GM18867 (cell line): ENCODE measurements at regions not wholly inside any gene's neighbourhood (a gene's known extent, or its start where the extent isn't known, plus 50 kb on each side); places are given as distances from the start of the nearest gene placed in this dataset.
"Not testable (repeated sequence)": the region's sequence is repeated elsewhere in the genome, so short reads cannot be mapped to it uniquely, and the experiment has no call there.

ENCODE experiments used
- ATAC-seq: cut with Tn5 transposase; IDR thresholded peaks from one replicate; pipeline ENCODE4 v1.9.1; 2021; ENCODE audit warnings: mild to moderate bottlenecking, moderate library complexity; ENCODE audit not compliant: unreplicated experiment

GRCh38 chr12:16881986-16882570 is 276.1 kb upstream of the LMO3 start:
- ATAC-seq: no peak

GRCh38 chr12:16880864-16881285 is 274.9 kb upstream of the LMO3 start:
- no peak for ATAC-seq

GRCh38 chr12:16870845-16871244 is 264.9 kb upstream of the LMO3 start:
- no peak for ATAC-seq

- no peak for ATAC-seq
These were observed 257.8 kb upstream of the LMO3 start for GRCh38 chr12:16863742-16864141.

- ATAC-seq: peak; percentile 94
These were observed 251.5 kb upstream of the LMO3 start for GRCh38 chr12:16857456-16857923.

- no peak for ATAC-seq
These were observed 248.5 kb upstream of the LMO3 start for GRCh38 chr12:16854465-16854864.

- no peak for ATAC-seq
These were observed 243.5 kb upstream of the LMO3 start for GRCh38 chr12:16849473-16849872.

GRCh38 chr12:16844875-16845274 is 238.9 kb upstream of the LMO3 start:
- no peak for ATAC-seq

GRCh38 chr12:16833376-16834015 is 227.5 kb upstream of the LMO3 start:
- ATAC-seq: peak; percentile 97

- no peak for ATAC-seq
These were observed 222.9 kb upstream of the LMO3 start for GRCh38 chr12:16828891-16829290.

- no peak for ATAC-seq
These were observed 201.8 kb upstream of the LMO3 start for GRCh38 chr12:16807731-16808130.

- no peak for ATAC-seq
These were observed 190.2 kb upstream of the LMO3 start for GRCh38 chr12:16796168-16796567.

- ATAC-seq: peak; percentile 79
These were observed 183.3 kb upstream of the LMO3 start for GRCh38 chr12:16789204-16789790.

GRCh38 chr12:16788506-16789203 is 182.7 kb upstream of the LMO3 start:
- no peak for ATAC-seq

- no peak for ATAC-seq
These were observed 180.0 kb upstream of the LMO3 start for GRCh38 chr12:16785953-16786352.

- ATAC-seq: no peak
These were observed 179.6 kb upstream of the LMO3 start for GRCh38 chr12:16785524-16785923.

- not testable (repeated sequence) for ATAC-seq
These were observed 163.2 kb upstream of the LMO3 start for GRCh38 chr12:16769129-16769528.

- ATAC-seq: no peak
These were observed 160.8 kb upstream of the LMO3 start for GRCh38 chr12:16766736-16767135.

GRCh38 chr12:16763901-16764300 is 157.9 kb upstream of the LMO3 start:
- ATAC-seq: no peak

- no peak for ATAC-seq
These were observed 151.0 kb upstream of the LMO3 start for GRCh38 chr12:16756833-16757555.

GRCh38 chr12:16730772-16731171 is 124.8 kb upstream of the LMO3 start:
- ATAC-seq: no peak
